MM.1S (cell line): ENCODE measurements at regions not wholly inside any gene's neighbourhood (a gene's known extent, or its start where the extent isn't known, plus 50 kb on each side); places are given as distances from the start of the nearest gene placed in this dataset.

Source experiments
- DNase-seq: peaks from one replicate; pipeline ENCODE4 v3.0.0-alpha.2; 2015
- H2AFZ ChIP-seq: fragments of 300-600 bp; sonication (generic); 2 replicates; pipeline ENCODE4 v1.6.0; 2016; ENCODE audit warnings: antibody characterized with exemption, low read length
- H3F3A ChIP-seq: fragments of 300-600 bp; sonication (generic); 2 replicates; pipeline ENCODE4 v1.6.1; 2016; ENCODE audit warnings: mild to moderate bottlenecking, antibody characterized with exemption, low read length, moderate library complexity, mixed read lengths; ENCODE audit not compliant: insufficient read depth
- H3K27ac ChIP-seq: fragments of 300-600 bp; sonication (generic); 2 replicates; pipeline ENCODE4 v1.5.1; 2016; ENCODE audit warnings: mild to moderate bottlenecking, low read length
- H3K27me3 ChIP-seq: fragments of 300-600 bp; sonication (generic); replicated peaks from 2 replicates; pipeline ENCODE4 v1.6.0; 2016; ENCODE audit warnings: low read length; ENCODE audit not compliant: insufficient read depth
- H3K36me3 ChIP-seq: fragments of 300-600 bp; sonication (generic); replicated peaks from 2 replicates; pipeline ENCODE4 v1.6.1; 2016; ENCODE audit warnings: mild to moderate bottlenecking, low read length, mixed read lengths; ENCODE audit not compliant: insufficient read depth
- H3K4me1 ChIP-seq: fragments of 300-600 bp; sonication (generic); 2 replicates; pipeline ENCODE4 v1.6.1; 2016; ENCODE audit warnings: low read length, mixed read lengths
- H3K4me2 ChIP-seq: fragments of 300-600 bp; sonication (generic); 2 replicates; pipeline ENCODE4 v1.6.0; 2016; ENCODE audit warnings: low read depth, low read length
- H3K4me3 ChIP-seq: fragments of 300-600 bp; sonication (generic); 2 replicates; pipeline ENCODE4 v1.5.1; 2016; ENCODE audit warnings: low read length, mixed read lengths
- H3K79me2 ChIP-seq: fragments of 300-600 bp; sonication (generic); 2 replicates; pipeline ENCODE4 v1.6.1; 2016; ENCODE audit warnings: mixed run types, low read length, mixed read lengths
- H3K9ac ChIP-seq: fragments of 300-600 bp; sonication (generic); 2 replicates; pipeline ENCODE4 v1.6.1; 2016; ENCODE audit warnings: low read length, mixed read lengths
- H3K9me2 ChIP-seq: fragments of 300-600 bp; sonication (generic); replicated peaks from 2 replicates; pipeline ENCODE4 v1.6.1; 2016; ENCODE audit warnings: mild to moderate bottlenecking, low read length, mixed read lengths; ENCODE audit not compliant: insufficient read depth
- H3K9me3 ChIP-seq: fragments of 300-600 bp; sonication (generic); replicated peaks from 2 replicates; pipeline ENCODE4 v1.6.1; 2016; ENCODE audit warnings: mild to moderate bottlenecking, low read length, mixed read lengths; ENCODE audit not compliant: insufficient read depth
- H4K20me1 ChIP-seq: fragments of 300-600 bp; sonication (generic); 2 replicates; pipeline ENCODE4 v1.6.1; 2016; ENCODE audit warnings: mild to moderate bottlenecking, low read length, moderate library complexity, mixed read lengths; ENCODE audit not compliant: insufficient read depth
- EZH2 ChIP-seq: fragments of 300-600 bp; sonication (generic); optimal IDR thresholded peaks from 2 replicates; pipeline ENCODE3; 2017; ENCODE audit warnings: low read depth, mild to moderate bottlenecking, antibody characterized with exemption, low read length, mixed read lengths
- EZH2phosphoT487 ChIP-seq: fragments of 300-600 bp; sonication (generic); IDR thresholded peaks from 2 replicates; pipeline ENCODE4 v1.6.1; 2018; ENCODE audit warnings: antibody characterized with exemption, low read length
- TF ChIP-seq, protein P1 (sequence below): fragments of 300-600 bp; sonication (generic); IDR thresholded peaks from 2 replicates; pipeline ENCODE4 v1.5.1; 2016; ENCODE audit warnings: antibody characterized with exemption, low read length, mixed read lengths

- no peaks in the 10 kb centered on the region for H3K27me3 ChIP-seq
- no peak overlapping the region for H3K4me3 ChIP-seq
- H3F3A ChIP-seq: no peaks in the 10 kb centered on the region
- peaks cover 6% of the 10 kb centered on the region; the same call in 1 of the 2 replicates for H3K4me1 ChIP-seq
- no peak overlapping the region for H3K27ac ChIP-seq
- H3K9ac ChIP-seq: no peak overlapping the region
- no peak overlapping the region for H3K4me2 ChIP-seq
- no peak for TF ChIP-seq EZH2phosphoT487
- TF ChIP-seq, protein P1, sequence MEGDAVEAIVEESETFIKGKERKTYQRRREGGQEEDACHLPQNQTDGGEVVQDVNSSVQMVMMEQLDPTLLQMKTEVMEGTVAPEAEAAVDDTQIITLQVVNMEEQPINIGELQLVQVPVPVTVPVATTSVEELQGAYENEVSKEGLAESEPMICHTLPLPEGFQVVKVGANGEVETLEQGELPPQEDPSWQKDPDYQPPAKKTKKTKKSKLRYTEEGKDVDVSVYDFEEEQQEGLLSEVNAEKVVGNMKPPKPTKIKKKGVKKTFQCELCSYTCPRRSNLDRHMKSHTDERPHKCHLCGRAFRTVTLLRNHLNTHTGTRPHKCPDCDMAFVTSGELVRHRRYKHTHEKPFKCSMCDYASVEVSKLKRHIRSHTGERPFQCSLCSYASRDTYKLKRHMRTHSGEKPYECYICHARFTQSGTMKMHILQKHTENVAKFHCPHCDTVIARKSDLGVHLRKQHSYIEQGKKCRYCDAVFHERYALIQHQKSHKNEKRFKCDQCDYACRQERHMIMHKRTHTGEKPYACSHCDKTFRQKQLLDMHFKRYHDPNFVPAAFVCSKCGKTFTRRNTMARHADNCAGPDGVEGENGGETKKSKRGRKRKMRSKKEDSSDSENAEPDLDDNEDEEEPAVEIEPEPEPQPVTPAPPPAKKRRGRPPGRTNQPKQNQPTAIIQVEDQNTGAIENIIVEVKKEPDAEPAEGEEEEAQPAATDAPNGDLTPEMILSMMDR: no peak
- no peak for TF ChIP-seq EZH2
- H3K9me3 ChIP-seq: peaks cover 4% of the 10 kb centered on the region; the same call in 1 of the 2 replicates
- no peaks in the 10 kb centered on the region for H3K36me3 ChIP-seq
- H3K9me2 ChIP-seq: no peaks in the 10 kb centered on the region
- no peak overlapping the region for H2AFZ ChIP-seq
- H3K79me2 ChIP-seq: no peaks in the 10 kb centered on the region
- no peaks in the 10 kb centered on the region for H4K20me1 ChIP-seq
- DNase-seq: no peak
Measured at GRCh38 chr6:16812993-16813392, 51.7 kb upstream of the ATXN1 start.

DNA sequence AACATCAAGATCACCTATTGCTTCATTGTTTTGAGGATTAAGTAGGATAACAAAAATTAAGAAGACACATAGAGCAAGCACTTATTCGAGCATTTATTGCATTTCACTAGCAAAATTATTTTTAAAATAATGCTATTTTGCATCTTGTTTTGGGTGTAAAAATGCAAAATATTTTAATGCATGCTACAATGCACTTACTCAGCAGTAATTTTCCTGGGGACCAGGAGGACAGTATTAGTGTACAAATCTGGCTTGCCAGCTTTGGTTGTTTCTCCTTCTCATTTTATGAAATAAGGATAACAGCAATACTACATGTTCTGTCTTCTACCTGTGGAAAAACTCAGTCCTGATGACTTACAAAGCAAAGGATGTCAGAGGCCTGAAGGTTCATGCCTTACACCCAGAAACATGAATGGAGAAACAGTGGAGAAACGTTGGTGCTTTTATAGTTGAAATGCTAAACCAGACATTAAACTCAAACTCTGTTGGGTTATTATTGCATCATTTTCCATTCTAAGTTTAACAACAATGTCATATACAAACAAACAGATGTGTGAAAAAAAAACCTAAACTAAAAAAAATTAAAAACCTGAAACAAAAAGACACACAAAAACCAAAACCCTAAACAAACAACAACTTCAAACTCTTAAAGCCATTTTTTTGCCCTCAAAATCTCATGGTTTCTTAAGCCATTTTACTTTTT, 50.2 kb upstream of the ATXN1 start:
- TF ChIP-seq, protein P1: no peak
- TF ChIP-seq EZH2 (no peak), EZH2phosphoT487 (no peak)
- Histone ChIP-seq H3K27me3 (no peaks in the 10 kb centered on the region), H3K9ac (no peak overlapping the region), H3K79me2 (no peaks in the 10 kb centered on the region), H3K36me3 (no peaks in the 10 kb centered on the region), H3K4me3 (no peak overlapping the region), H3K27ac (no peak overlapping the region), H3F3A (no peaks in the 10 kb centered on the region), H3K4me2 (no peak overlapping the region), H3K4me1 (peaks cover 6% of the 10 kb centered on the region; the same call in 1 of the 2 replicates), H2AFZ (no peak overlapping the region), H3K9me2 (no peaks in the 10 kb centered on the region), H3K9me3 (peaks cover 4% of the 10 kb centered on the region; the same call in 1 of the 2 replicates), H4K20me1 (no peaks in the 10 kb centered on the region)
- DNase-seq: no peak
